Muscle layer of colon (tissue), 2 donors: ENCODE measurements at regions not wholly inside any gene's neighbourhood (a gene's known extent, or its start where the extent isn't known, plus 50 kb on each side); places are given as distances from the start of the nearest gene placed in this dataset.

Experiments used
- H3K27ac ChIP-seq: one replicate; pipeline ENCODE4 v1.7.0; 2013; ENCODE audit warnings: low read depth, mild to moderate bottlenecking, low read length, moderate library complexity
- H3K27me3 ChIP-seq, 2 donors: one replicate each; pipeline ENCODE4 v1.7.0; 2013; ENCODE audit warnings: low read length in 2 of 2, mild to moderate bottlenecking in 2 of 2; ENCODE audit not compliant: insufficient read depth in 2 of 2, control insufficient read depth in 1 of 2
- H3K36me3 ChIP-seq: one replicate; pipeline ENCODE4 v1.7.0; 2013; ENCODE audit warnings: mild to moderate bottlenecking, low read length; ENCODE audit not compliant: insufficient read depth
- H3K4me1 ChIP-seq: one replicate; pipeline ENCODE4 v1.7.0; 2013; ENCODE audit warnings: mild to moderate bottlenecking, low read length; ENCODE audit not compliant: insufficient read depth
- H3K4me3 ChIP-seq, 2 donors: one replicate each; pipeline ENCODE4 v1.7.0; 2013; ENCODE audit warnings: low read length in 2 of 2, low read depth in 1 of 2, mild to moderate bottlenecking in 1 of 2, moderate library complexity in 1 of 2
- H3K9ac ChIP-seq: one replicate; pipeline ENCODE4 v1.7.0; 2013; ENCODE audit warnings: low read length
- H3K9me3 ChIP-seq: one replicate; pipeline ENCODE4 v1.7.0; 2013; ENCODE audit warnings: mild to moderate bottlenecking, low read length
- donor health status: abdominal sarcoma.
- donor health status: Adenocarcinoma of cecum.

GRCh38 chr1:5343256-5344020, 648.8 kb downstream of the NPHP4 start:
- Histone ChIP-seq H3K36me3 (no peaks in the 10 kb centered on the region), H3K4me1 (no peaks in the 10 kb centered on the region), H3K27me3 (no peaks in the 10 kb centered on the region), H3K27ac (no peak overlapping the region), H3K9me3 (no peaks in the 10 kb centered on the region), H3K4me3 (no peak overlapping the region), H3K9ac (no peak overlapping the region)

- Histone ChIP-seq H3K27me3 (no peaks in the 10 kb centered on the region), H3K27ac (no peak overlapping the region), H3K9ac (no peak overlapping the region), H3K9me3 (no peaks in the 10 kb centered on the region), H3K4me1 (no peaks in the 10 kb centered on the region), H3K4me3 (no peak overlapping the region), H3K36me3 (no peaks in the 10 kb centered on the region)
Measured at GRCh38 chr1:5342830-5343229, 649.4 kb downstream of the NPHP4 start.

GRCh38 chr1:5342172-5342571, 650.1 kb downstream of the NPHP4 start:
- Histone ChIP-seq H3K36me3 (no peaks in the 10 kb centered on the region), H3K27ac (no peak overlapping the region), H3K4me3 (no peak overlapping the region), H3K9ac (no peak overlapping the region), H3K9me3 (no peaks in the 10 kb centered on the region), H3K4me1 (no peaks in the 10 kb centered on the region), H3K27me3 (no peaks in the 10 kb centered on the region)

- Histone ChIP-seq H3K36me3 (no peaks in the 10 kb centered on the region), H3K27ac (no peak overlapping the region), H3K4me3 (no peak overlapping the region), H3K27me3 (no peaks in the 10 kb centered on the region), H3K9me3 (no peaks in the 10 kb centered on the region), H3K9ac (no peak overlapping the region), H3K4me1 (no peaks in the 10 kb centered on the region)
Measured at GRCh38 chr1:5341471-5341870, 650.8 kb downstream of the NPHP4 start.

GRCh38 chr1:5340560-5341130, 651.6 kb downstream of the NPHP4 start:
- no peak overlapping the region for H3K9ac ChIP-seq
- no peaks in the 10 kb centered on the region for H3K4me1 ChIP-seq
- H3K27ac ChIP-seq, result no peak overlapping the region
- no peaks in the 10 kb centered on the region for H3K9me3 ChIP-seq
- no peak overlapping the region for H3K4me3 ChIP-seq
- H3K27me3 ChIP-seq, result no peaks in the 10 kb centered on the region
- H3K36me3 ChIP-seq, result no peaks in the 10 kb centered on the region

- H3K27ac ChIP-seq, result no peak overlapping the region
- H3K9ac ChIP-seq, result no peak overlapping the region
- no peaks in the 10 kb centered on the region for H3K27me3 ChIP-seq
- H3K9me3 ChIP-seq, result no peaks in the 10 kb centered on the region
- no peak overlapping the region for H3K4me3 ChIP-seq
- H3K36me3 ChIP-seq, result no peaks in the 10 kb centered on the region
- no peaks in the 10 kb centered on the region for H3K4me1 ChIP-seq
Measured at GRCh38 chr1:5338466-5338865, 653.8 kb downstream of the NPHP4 start.

- H3K36me3 ChIP-seq, result no peaks in the 10 kb centered on the region
- H3K4me3 ChIP-seq, result no peak overlapping the region
- no peaks in the 10 kb centered on the region for H3K9me3 ChIP-seq
- no peak overlapping the region for H3K9ac ChIP-seq
- H3K27ac ChIP-seq, result no peak overlapping the region
- no peaks in the 10 kb centered on the region for H3K27me3 ChIP-seq
- no peaks in the 10 kb centered on the region for H3K4me1 ChIP-seq
Measured at GRCh38 chr1:5333291-5333690, 658.9 kb downstream of the NPHP4 start.

GRCh38 chr1:5331101-5331500, 661.1 kb downstream of the NPHP4 start:
- Histone ChIP-seq H3K4me3 (no peak overlapping the region), H3K27ac (no peak overlapping the region), H3K27me3 (no peaks in the 10 kb centered on the region), H3K4me1 (no peaks in the 10 kb centered on the region), H3K36me3 (no peaks in the 10 kb centered on the region), H3K9ac (no peak overlapping the region), H3K9me3 (no peaks in the 10 kb centered on the region)

DNA sequence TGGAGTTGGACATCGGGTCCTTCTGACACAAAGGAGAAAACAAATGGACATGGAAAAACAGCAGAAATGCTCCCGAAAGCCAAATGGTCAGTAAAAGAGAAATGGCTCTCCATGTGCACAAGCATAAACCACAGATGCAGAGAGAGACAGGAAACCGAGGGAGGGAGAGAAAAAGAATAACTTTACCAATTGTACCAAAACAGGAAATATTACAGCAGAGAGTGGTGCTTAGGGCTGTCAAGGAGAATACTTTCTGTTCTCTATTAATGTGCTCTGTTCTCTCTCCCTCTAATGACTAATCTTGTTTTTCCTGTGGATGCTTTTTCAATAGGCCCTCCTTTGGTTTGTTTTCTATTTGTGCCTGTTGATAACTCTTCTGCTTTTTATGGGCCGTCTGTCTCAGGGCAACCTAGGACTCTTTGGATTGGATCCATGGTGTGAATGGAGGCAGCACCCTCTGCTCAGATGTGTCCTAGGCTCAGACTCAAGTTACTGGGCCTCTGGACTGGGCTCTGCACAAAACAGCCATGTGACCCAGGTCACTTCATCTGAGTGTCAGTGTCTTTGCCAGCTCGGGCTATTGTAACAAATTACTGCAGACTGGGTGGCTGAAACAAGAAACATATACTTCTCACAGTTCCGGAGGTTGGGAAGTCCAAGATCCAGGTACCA, 663.0 kb downstream of the NPHP4 start:
- no peak overlapping the region for H3K9ac ChIP-seq
- no peaks in the 10 kb centered on the region for H3K9me3 ChIP-seq
- H3K36me3 ChIP-seq, result no peaks in the 10 kb centered on the region
- no peak overlapping the region for H3K4me3 ChIP-seq
- H3K27me3 ChIP-seq, result no peaks in the 10 kb centered on the region
- H3K4me1 ChIP-seq, result no peaks in the 10 kb centered on the region
- H3K27ac ChIP-seq, result no peak overlapping the region

DNA sequence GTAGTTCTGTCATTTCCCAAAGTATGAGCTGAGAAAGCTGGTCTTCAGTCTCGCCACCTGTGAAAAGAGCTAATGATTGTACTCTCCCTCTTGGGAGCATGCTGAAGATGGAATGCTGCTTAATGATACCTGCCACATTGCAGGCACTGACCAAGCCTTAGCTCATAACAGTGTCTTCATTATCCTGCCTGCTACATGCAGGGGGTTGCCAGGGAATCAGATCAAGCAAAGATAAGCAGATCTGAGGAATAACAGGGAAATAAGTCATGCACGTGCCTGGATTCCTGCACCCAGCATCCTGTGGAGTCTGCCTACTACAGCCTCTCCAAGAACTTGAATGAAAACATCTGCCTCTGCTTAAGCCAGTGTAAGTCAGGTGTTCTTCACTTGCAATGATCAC, 667.3 kb downstream of the NPHP4 start:
- Histone ChIP-seq H3K9ac (no peak overlapping the region), H3K27ac (no peak overlapping the region), H3K4me3 (no peak overlapping the region), H3K9me3 (no peaks in the 10 kb centered on the region), H3K4me1 (no peaks in the 10 kb centered on the region), H3K27me3 (no peaks in the 10 kb centered on the region), H3K36me3 (no peaks in the 10 kb centered on the region)

DNA sequence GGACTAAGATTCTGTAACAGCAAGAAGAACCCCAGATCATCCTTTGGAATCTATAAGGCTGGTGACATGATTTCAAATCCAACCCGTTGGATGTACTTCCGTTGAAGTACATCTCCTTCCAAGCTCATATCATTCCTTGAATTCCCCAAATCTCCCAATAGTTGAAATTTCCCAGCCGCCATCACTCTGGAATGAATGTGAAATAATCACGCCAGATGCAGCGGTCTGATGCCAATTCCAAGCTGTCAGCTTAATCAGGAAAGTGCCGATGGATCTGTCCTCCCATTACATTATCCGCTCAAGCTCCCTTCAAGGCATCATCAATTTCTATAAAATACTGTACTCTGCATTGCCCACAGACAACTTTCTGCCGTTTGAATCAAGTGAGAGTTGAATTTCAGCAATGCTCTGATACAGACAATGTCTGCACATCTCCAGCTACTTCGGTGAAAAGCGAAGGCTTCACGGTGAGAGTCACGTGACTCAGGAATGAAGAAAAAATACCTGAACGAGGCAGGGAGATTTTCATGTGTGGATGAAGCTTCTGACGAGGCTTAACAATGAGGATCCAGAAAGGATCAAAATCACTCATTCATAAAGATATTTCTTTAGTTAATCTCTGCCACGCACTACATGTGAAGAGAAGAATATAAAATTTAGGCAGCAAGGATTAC, 663.9 kb downstream of the AJAP1 start:
- Histone ChIP-seq H3K4me1 (no peaks in the 10 kb centered on the region), H3K27ac (no peak overlapping the region), H3K36me3 (no peaks in the 10 kb centered on the region), H3K27me3 (no peaks in the 10 kb centered on the region), H3K9me3 (no peaks in the 10 kb centered on the region), H3K9ac (no peak overlapping the region), H3K4me3 (no peak overlapping the region)
